ELF-1 (cell line): ENCODE measurements at regions not wholly inside any gene's neighbourhood (a gene's known extent, or its start where the extent isn't known, plus 50 kb on each side); places are given as distances from the start of the nearest gene placed in this dataset.
"Not testable (repeated sequence)": the region's sequence is repeated elsewhere in the genome, so short reads cannot be mapped to it uniquely, and the experiment has no call there.

Source experiments
- DNase-seq: peaks from one replicate; pipeline ENCODE4 v3.0.0-alpha.2; 2016; ENCODE audit warnings: low read depth, low spot score

DNA sequence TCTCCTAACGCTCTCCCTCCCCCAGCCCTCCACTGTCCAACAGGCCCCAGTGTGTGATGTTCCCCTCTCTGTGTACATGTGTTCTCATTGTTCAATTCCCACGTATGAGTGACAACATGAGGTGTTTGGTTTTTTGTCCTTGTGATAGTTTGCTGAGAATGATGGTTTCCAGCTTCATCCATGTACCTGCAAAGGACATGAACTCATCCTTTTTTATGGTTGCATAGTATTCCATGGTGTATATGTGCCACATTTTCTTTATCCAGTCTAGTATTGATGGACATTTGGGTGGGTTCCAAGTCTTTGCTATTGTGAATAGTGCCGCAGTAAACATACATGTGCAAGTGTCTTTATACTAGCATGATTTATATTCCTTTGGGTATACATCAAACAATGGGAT, 347.4 kb downstream of the MAGEE1 start:
- DNase-seq, result not testable (repeated sequence)

DNA sequence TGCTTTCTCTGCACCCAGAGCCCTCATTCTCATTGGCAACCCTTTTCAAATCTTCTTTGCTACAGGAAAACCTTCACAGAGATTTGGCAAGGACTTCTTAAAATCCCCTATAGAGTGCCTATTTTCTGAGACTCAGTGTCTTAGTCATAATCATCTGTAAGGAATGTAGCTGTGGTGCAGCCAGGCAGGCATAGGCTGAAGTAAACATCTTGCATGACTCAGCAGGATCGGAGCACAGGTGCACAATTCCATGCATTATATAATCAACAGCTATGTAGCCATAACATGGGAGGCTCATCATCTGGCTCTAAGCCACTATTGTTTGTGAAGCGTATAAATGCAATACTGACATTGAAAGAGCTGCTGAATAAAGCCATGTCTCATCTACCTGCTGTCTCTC, 368.8 kb downstream of the MAGEE1 start:
- no peak for DNase-seq

DNA sequence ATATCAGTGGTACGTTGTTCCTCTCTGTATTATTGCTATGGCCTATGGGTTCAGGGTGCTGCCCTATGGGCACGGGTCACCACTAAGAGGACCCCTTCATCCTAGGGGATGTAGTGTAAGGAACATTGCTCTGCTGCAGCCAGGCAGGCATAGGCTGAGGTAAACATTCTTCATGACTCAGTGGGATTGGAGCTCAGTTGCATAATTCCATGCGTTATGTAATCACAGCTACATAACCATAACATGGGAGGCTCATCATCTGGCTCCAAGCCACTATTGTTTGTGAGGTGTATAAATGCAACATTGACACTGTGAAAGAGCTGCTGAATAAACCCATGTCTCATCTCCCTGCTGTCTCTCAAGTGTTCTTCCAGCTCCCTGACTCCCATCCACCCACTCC, 375.2 kb downstream of the MAGEE1 start:
- no peak for DNase-seq

DNA sequence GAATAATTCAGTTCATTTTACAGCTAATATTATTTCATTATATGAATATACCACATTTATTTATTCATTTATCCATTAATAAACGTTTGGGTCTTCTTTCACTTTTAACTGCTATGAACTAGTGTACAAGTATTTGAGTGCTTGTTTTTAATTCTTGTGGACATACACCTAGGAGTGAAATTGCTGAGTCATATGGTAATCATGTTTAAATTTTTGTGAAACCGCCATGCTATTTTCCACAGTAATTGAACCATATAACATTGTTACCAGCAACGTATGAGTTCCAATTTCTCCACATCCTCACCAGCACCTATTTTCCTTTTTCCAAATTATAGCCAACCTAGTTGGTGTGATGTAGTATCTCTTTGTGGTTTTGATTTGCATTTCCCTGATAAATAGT, 388.2 kb downstream of the MAGEE1 start:
- no peak for DNase-seq

DNA sequence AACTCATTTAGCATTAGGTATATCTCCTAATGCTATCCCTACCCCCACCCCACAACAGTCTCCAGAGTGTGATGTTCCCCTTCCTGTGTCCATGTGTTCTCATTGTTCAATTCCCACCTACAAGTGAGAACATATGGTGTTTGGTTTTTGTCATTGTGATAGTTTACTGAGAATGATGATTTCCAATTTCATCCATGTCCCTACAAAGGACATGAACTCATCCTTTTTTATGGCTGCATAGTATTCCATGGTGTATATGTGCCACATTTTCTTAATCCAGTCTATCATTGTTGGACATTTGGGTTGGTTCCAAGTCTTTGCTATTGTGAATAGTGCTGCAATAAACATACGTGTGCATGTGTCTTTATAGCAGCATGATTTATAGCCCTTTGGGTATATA, 389.8 kb downstream of the MAGEE1 start:
- DNase-seq, result not testable (repeated sequence)

DNA sequence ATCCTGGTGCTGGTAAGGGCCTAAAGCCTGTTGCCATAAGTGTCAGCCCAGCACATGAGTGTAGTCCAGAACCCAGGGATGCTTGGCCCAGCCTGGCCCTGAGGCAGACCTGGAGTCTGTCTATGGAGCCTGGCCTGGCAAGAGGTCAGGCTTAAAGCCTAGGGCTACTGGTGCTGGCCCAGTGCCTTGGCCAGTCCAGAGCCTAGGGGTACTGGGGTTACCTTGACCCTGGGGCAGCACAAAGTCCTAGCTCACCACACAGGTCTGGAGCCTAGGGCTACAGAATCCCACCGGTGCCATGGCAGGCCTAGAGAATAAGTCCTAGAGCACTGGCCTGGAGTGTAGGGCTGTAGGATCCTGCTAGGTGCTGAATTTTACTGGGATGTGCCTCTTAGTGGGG, 393.8 kb downstream of the MAGEE1 start:
- DNase-seq, result no peak

DNA sequence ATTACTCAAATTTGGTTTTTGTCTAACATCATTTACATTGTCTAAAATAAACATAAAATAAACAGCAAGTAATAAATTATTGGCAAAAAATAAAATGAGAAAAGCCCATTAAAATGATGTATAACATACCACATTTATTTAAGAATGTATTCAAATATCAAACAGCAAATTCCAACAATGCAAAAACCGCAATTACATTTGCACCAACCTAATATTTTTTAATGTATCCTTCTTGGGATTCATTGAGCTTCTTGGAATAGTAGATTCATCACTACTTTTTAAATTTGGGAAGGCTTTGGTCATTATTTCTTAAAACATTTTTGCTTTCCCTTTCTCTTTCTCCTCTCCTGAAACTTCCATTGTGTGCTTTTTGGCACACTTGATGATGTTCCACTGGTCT, 400.2 kb downstream of the MAGEE1 start:
- DNase-seq, result no peak

DNA sequence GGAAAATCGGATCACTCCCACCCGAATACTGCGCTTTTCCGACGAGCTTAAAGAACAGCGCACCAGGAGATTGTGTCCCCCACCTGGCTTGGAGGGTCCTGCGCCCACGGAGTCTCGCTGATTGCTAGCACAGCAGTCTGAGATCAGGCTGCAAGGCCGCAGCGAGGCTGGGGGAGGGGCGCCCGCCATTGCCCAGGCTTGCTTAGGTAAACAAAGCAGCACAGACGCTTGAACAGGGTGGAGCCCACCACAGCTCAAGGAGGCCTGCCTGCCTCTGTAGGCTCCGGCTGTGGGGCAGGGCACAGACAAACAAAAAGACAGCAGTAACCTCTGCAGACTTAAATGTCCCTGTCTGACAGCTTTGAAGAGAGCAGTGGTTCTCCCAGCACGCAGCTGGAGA, 413.4 kb downstream of the MAGEE1 start:
- DNase-seq, result peak; percentile 83

DNA sequence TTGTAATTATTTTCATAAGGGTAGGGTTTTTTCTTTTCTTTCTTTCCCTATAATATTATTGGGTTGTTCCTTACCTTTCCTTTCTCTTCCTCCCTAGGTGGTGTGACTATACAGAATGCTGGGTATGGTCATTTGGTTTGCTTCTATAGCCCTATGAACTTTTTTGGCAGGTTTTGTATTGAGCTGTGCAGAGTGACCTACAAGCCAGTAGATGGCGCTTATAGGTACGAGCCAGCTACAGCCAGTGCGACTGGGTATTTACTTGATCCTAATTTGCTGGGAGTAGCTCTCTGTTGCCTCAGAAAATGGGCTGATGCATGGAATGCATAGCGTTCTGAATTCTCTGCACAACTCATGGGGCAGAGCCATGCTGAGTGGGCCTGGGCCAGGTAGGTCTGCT, 423.3 kb downstream of the MAGEE1 start:
- peak; percentile 21 for DNase-seq

DNA sequence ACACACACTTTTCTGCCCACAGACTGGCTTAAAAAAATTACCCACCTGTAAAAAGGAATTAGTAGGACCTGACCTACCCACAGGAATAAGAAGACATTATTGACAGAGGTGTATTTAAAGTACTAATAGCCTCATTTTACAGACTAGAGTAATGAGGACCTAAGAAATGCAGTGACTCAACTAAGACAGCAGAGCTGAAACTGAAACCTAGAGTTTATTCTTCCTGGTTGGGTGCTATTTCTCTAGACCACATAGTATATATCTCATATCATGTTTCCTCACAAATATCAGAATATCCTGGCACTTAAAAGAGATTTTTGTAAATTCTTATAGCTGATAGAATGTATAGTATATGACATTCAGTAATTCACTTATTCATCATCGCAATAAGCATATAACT, 435.0 kb downstream of the MAGEE1 start:
- no peak for DNase-seq

DNA sequence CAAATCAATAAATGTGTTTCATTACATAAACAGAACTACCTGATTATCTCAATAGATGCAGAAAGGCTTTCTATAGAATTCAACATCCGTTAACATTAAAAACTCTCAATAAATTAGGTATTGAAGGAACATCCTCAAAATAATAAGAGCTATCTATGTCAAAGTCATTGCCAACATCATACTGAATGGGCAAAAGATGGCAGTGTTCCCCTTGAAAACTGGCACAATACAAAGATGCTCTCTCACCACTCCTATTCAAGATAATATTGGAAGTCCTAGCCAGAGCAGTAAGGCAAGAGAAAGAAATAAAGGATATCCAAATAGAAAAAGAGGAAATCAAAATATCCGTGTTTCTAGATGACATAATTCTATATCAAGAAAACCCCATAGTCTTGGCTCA, 466.4 kb downstream of the MAGEE1 start:
- no peak for DNase-seq

DNA sequence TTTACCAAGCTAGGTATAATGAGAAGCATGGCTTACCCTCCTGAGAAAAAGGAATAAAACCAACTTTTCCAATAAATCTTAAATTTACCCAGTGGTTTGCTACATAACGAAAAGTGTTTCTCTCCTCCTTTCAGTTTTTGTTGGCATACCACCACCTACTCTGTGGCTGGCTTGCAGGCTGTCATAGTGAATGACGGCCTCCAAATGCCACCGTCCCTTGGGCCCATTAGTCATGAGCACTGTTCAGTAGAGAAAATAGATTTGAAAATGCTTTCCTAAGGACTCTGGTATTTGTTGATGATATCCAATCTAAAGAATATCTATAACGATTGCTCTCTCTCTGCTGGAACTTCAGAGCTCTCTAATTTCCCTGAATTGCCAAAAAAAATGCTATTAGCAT, 488.3 kb downstream of the MAGEE1 start:
- DNase-seq, result no peak

DNA sequence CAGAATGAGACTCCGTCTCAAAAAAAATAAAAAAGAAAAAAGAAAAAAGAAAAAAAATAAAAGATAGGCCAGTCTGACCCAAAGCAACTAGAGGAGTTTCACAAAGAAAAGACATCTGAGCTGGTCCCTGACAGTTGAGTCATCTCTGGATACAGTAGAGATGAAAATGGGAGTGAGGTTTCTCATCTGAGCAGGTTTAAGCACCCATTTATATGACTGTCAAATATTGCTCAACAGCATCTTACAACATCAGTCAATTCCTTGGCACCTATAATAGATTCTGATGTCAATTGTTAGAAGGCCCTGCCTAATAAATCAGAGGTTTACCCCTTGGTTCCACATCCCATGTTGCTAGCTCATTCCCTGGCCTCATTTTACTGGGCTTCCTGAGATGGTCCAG, 490.5 kb downstream of the MAGEE1 start:
- no peak for DNase-seq

DNA sequence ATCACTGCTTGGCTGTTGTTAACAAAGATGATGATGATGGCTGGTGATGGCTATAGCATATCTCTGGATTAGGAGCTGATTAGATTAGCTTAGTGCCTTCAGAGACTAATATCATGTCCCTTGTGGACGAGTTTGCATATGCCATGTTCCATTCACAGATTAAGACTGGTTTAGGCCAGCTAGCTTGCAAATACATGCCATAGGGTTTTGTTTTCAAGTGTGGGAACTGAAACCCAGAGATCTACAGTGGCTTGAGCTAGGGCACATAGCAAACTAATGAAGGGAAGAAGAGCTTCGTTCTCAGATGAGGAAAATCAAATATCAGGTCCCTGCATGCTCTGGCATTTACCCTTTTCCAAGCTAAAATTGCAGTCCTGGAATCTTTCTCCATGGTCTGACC, 492.3 kb downstream of the MAGEE1 start:
- DNase-seq, result no peak

DNA sequence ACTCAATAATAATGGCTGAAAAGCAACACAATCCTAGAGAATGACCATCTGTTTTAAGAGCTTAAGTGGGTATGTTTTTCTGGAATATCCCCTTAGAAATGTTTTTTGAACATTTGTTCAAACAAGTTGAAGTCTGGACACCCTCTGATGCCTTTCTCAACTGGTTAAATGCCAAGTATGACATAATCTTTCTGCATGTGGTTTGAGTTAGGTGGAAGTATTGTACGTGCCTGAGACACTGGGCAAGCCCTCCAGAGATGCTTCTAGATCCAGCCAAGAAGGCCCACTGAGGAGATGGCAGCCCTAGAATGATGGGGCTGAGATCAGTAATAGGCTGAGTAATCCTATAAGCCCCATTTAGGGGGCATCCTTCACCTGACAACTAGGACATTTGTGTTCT, 493.1 kb downstream of the MAGEE1 start:
- DNase-seq, result no peak

DNA sequence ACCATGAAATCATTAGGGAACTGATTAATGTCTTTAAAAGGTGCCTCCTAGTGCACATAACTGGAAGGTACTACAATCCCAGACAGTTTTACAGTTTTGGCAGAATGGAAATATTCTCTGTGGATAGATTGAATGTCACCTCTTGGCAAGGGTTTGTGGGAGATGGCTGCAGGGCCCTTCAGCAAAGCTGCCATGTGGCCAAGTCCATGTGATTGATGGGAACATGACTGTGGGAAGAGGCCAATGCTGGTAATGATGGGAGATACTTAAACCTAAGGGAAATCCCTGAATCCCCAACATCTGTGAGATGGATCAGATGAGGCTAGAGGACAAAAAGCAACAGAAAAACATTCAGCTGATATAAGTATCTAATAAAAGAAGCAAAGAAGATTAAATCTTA, 493.7 kb downstream of the MAGEE1 start:
- DNase-seq, result no peak

DNA sequence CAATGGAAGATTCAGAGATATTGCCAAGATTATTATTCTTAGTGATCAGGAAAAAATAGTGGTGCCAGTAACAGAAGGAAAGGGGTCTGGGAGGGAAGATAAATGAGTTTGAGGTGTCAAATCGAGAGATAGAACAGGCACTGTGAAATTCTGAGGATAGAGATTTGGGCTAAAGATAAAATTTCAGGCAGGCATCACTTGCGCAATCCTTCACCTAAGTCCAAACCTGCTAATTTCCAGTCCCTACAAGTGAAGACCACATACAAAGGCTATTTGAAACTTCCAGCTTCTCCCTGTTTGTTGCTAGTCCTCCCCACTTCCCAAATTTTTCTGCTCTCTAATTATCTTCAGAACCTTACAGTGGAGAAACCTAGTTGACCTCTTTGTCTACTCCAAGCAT, 494.6 kb downstream of the MAGEE1 start:
- no peak for DNase-seq

DNA sequence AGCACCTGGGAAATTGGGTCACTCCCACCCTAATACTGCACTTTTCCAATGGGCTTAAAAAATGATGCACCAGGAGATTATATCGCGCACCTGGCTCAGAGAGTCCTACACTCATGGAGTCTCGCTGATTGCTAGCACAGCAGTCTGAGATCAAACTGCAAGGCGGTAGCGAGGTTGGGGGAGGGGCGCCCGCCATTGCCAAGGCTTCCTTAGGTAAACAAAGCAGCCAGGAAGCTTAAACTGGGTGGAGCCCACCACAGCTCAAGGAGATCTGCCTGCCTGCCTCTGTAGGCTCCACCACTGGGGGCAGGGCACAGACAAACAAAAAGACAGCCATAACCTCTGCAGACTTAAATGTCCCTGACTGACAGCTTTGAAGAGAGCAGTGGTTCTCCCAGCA, 497.1 kb downstream of the MAGEE1 start:
- peak; percentile 74 for DNase-seq

DNA sequence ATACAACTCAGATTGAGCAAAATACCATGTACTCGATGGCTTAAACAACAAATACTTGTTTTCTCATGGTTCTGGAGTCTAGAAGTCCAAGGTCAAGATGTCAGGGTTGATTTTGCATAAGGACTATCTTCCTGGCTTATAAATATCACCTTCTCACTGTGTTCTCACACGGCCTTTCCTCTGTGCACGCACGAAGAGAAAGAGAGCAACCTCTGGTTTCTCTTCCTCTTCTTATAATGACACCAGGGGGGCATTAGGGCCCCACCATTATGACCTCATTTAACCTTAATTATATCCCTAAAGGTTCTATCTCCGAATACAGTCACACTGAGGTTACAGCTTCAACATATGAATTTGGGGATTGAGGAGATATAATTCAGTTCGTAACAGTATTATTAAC, 504.0 kb downstream of the MAGEE1 start:
- no peak for DNase-seq

DNA sequence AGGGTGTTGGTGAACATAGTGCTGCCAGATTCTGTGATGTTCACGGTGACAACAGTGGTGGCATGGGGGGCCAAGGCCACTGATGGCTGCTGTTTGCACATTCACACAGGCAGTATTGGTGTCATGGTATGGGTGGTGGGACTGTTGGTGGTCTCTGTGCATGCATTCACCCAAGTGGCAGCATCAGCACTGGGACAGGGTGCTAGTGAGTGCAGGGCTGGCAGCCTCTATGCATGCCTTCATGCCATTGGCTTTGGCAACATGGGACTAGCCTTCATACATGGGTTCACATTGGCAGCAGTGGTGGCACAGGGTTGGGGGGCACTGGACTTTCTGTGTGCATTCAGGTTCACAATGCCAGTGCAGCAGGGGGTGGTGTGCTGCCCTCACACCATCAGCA, 489.7 kb upstream of the FGF16 start:
- no peak for DNase-seq

DNA sequence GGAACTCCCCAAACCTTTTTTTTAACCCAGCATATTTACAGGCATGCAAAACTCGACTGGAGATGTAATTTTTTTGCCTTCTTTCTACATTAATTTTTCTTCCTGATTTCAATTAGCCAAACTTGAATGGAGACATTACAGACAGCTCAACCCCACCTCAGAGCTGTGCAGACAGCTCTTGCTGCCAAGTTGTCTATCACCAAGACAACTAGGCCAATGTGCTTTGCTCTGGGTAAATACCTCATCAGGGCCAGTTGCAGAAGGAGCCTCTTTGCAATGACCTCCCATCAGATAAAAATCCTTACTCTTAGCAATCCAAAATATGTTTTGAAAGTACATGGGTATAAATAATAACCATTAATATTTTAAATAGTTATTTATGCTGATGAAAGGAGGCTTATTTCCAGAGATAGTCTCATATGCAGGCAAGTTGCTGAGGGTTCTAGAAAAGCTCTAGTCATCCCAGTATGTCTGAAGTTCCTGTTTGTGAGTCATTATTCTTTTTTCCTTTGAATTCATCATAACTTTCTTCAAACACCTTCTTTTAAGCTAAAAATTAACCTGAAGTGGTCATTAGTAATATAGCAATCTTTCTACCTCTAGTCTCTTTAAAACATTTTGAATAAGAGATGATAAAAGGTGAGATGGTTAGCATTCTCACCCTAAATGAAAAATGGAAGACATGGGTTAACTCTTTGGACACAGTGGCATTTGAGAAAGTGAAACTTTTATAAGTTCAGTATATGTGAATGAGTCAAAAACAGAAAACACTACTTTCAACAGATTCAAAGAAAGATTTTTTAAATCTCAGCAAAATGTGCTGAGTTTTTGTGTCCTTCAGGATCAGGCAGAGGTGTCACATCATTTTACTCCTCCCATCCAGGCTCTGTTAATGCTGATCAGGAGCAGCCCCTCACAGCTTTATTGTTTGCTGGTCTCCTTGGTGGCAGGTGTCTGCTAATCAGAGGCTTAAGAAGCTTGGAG, 475.5 kb upstream of the FGF16 start:
- DNase-seq, result no peak

DNA sequence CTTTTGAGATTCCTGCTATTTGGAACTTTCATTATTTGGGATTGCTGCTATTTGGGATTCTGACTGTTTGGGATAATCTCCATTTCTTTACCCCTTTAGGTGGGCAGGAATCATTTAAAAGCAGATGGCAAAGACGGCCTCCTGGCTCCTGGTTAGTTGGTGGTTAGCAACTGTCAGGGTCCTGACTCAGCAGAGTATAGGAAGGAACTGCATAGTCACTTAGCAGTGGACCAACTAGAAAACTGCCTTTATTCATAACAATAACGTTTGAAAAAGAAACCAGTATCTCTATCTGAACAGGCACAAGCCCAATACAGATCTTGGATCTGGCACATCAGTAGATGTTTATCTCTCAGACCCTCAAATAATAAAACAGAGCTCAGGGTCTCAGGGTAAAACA, 469.7 kb upstream of the FGF16 start:
- DNase-seq, result no peak

DNA sequence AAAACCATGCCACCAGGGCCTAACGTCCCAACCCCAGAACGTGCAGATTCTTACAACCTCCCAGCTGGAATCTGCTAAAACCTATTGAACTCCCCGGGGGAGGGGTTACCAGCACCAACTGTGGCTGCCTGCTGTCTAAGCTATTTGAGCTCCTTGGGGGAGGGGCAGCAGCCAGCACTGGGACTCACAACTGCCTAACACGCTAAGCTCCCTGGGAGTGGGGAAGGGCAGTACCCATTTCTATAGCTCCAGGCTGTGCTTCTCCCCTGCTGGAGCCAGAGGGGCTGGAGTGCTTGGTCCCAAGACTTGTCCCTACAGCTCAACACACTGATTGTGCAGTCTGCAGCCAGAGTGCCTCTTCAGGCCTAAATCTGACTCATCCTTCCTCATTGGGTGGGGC, 459.8 kb upstream of the FGF16 start:
- DNase-seq, result peak; percentile 88

DNA sequence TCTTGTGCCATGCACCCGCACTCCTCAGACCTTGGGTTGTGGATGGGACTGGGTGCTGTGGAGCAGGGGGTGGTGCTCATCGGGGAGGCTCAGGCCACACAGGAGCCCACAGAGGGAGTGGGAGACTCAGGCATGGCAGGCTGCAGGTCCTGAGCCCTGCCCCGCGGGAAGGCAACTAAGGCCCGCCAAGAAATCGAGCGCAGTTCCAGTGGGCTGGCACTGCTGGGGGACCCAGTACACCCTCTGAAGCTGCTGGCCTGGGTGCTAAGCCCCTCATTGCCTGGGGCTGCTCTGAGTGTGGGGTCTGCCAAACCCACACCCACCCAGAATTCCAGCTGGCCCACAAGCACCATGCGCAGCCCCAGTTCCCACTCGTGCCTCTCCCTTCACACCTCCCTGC, 450.5 kb upstream of the FGF16 start:
- no peak for DNase-seq
